Vagina (tissue), 2 donors: ENCODE measurements at regions not wholly inside any gene's neighbourhood (a gene's known extent, or its start where the extent isn't known, plus 50 kb on each side); places are given as distances from the start of the nearest gene placed in this dataset.

Source experiments
- POLR2A ChIP-seq, 2 donors: fragments of 450-650 bp; IDR thresholded peaks; one replicate each; pipeline ENCODE4 v1.6.1; 2017; ENCODE audit warnings: antibody characterized with exemption in 2 of 2, mild to moderate bottlenecking in 2 of 2, moderate library complexity in 2 of 2
- TF ChIP-seq, protein P1 (sequence below), 3 experiments: fragments of 450-650 bp in 2 of 3; fragments of 200-600 bp in 1 of 3; sonication (generic) in 1 of 3; IDR thresholded peaks; one replicate each; pipeline ENCODE4 v1.5.1; 2017 to 2019; ENCODE audit warnings: antibody characterized with exemption in 3 of 3, mild to moderate bottlenecking in 2 of 3, moderate library complexity in 2 of 3

DNA sequence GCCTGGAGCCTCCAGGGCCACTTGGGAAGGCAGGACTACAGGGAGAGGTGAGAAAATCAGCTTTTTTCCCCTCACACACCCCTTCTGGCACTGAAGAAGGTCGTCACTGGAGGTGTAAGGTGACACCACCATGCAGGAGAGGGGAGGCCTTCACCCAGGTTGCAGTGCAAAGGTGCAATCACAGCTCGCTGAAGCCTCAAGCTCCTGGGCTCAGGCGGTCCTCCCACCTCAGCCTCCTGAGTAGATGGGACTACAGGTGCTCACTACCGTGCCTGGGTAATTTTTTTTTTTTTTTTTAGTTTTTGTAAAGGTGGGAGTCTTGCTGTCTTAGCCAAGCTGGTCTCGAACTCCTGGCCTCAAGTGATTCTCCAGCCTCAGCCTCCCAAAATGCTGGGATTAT lies 93.6 kb downstream of the TNFAIP2 start:
- TF ChIP-seq, protein P1, sequence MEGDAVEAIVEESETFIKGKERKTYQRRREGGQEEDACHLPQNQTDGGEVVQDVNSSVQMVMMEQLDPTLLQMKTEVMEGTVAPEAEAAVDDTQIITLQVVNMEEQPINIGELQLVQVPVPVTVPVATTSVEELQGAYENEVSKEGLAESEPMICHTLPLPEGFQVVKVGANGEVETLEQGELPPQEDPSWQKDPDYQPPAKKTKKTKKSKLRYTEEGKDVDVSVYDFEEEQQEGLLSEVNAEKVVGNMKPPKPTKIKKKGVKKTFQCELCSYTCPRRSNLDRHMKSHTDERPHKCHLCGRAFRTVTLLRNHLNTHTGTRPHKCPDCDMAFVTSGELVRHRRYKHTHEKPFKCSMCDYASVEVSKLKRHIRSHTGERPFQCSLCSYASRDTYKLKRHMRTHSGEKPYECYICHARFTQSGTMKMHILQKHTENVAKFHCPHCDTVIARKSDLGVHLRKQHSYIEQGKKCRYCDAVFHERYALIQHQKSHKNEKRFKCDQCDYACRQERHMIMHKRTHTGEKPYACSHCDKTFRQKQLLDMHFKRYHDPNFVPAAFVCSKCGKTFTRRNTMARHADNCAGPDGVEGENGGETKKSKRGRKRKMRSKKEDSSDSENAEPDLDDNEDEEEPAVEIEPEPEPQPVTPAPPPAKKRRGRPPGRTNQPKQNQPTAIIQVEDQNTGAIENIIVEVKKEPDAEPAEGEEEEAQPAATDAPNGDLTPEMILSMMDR (IDR thresholded peaks at IDR 0.05), result no peak
- no peak for TF ChIP-seq POLR2A (IDR thresholded peaks at IDR 0.05)
